WTC11 (cell line): ENCODE measurements at regions not wholly inside any gene's neighbourhood (a gene's known extent, or its start where the extent isn't known, plus 50 kb on each side); places are given as distances from the start of the nearest gene placed in this dataset.

Source experiments
- ATAC-seq: fragments of 200-7000 bp; cut with Tn5 transposase; 2 replicates; pipeline ENCODE4 v1.10.0; 2021; ENCODE audit warnings: mild to moderate bottlenecking, moderate library complexity
- CTCF ChIA-PET: fragments of 300-600 bp; sonication (Branson Sonifier 250); formaldehyde crosslinking; loops from one replicate; lab custom pipeline; 2021; ENCODE audit warnings: antibody characterized with exemption; lab: Charles Lee
- POLR2A ChIA-PET: fragments of 350-600 bp; sonication (Branson Sonifier 250); formaldehyde crosslinking; loops from one replicate; lab custom pipeline; 2021; ENCODE audit warnings: antibody characterized with exemption; lab: Charles Lee
- DNase-seq: peaks from one replicate; pipeline ENCODE4 v3.0.0; 2021; ENCODE audit warnings: low spot score
- H3K27ac Mint-ChIP-seq: 2 replicates; pipeline ENCODE4 v1.8.0; 2021; ENCODE audit warnings: mixed read lengths
- H3K27me3 Mint-ChIP-seq: 2 replicates; pipeline ENCODE4 v1.8.0; 2021; ENCODE audit warnings: low read depth, mild to moderate bottlenecking, moderate library complexity, mixed read lengths
- H3K36me3 Mint-ChIP-seq: 2 replicates; pipeline ENCODE4 v1.8.0; 2021; ENCODE audit warnings: mixed read lengths
- H3K4me1 Mint-ChIP-seq: 2 replicates; pipeline ENCODE4 v1.8.0; 2022; ENCODE audit warnings: mixed read lengths
- H3K4me3 Mint-ChIP-seq: 2 replicates; pipeline ENCODE4 v1.8.0; 2021; ENCODE audit warnings: mild to moderate bottlenecking, moderate library complexity, mixed read lengths
- H3K9me3 Mint-ChIP-seq: 2 replicates; pipeline ENCODE4 v1.8.0; 2021; ENCODE audit warnings: mixed read lengths
- ATF1 ChIP-seq: sonication (generic); formaldehyde crosslinking; IDR thresholded peaks from 2 replicates; pipeline ENCODE4 v1.8.1; 2023; ENCODE audit warnings: mild to moderate bottlenecking, moderate library complexity, missing genetic modification reagents
- ESRRA ChIP-seq: sonication (generic); formaldehyde crosslinking; IDR thresholded peaks from 2 replicates; pipeline ENCODE4 v1.8.1; 2022; ENCODE audit warnings: mild to moderate bottlenecking, missing genetic modification reagents, borderline replicate concordance
- FOXJ3 ChIP-seq: sonication (generic); formaldehyde crosslinking; IDR thresholded peaks from 2 replicates; pipeline ENCODE4 v1.9.0; 2021; ENCODE audit warnings: missing genetic modification reagents, mild to moderate bottlenecking, borderline replicate concordance
- GTF2I ChIP-seq: fragments of 250-450 bp; sonication (Bioruptor Pico); conservative IDR thresholded peaks from 2 replicates; pipeline ENCODE4 v1.4.0; 2021; ENCODE audit warnings: mild to moderate bottlenecking
- MYBL2 ChIP-seq: sonication (generic); formaldehyde crosslinking; IDR thresholded peaks from 2 replicates; pipeline ENCODE4 v1.8.1; 2023; ENCODE audit warnings: mild to moderate bottlenecking, moderate library complexity, missing genetic modification reagents
- NFYB ChIP-seq: sonication (generic); formaldehyde crosslinking; conservative IDR thresholded peaks from 2 replicates; pipeline ENCODE4 v1.8.0; 2022; ENCODE audit warnings: low read depth, missing genetic modification reagents
- PRRX2 ChIP-seq: fragments of 250-450 bp; sonication (Bioruptor Pico); IDR thresholded peaks from 2 replicates; pipeline ENCODE4 v1.8.0; 2021; ENCODE audit warnings: mild to moderate bottlenecking
- SMAD4 ChIP-seq: sonication (generic); formaldehyde crosslinking; IDR thresholded peaks from 2 replicates; pipeline ENCODE4 v1.8.0; 2022; ENCODE audit warnings: mild to moderate bottlenecking, missing genetic modification reagents
- ZNF121 ChIP-seq: sonication (generic); formaldehyde crosslinking; IDR thresholded peaks from 2 replicates; pipeline ENCODE4 v1.8.0; 2023; ENCODE audit warnings: missing genetic modification reagents
- ZNF317 ChIP-seq: sonication (generic); formaldehyde crosslinking; IDR thresholded peaks from 2 replicates; pipeline ENCODE4 v1.8.1; 2023; ENCODE audit warnings: low read depth, mild to moderate bottlenecking, moderate library complexity, missing genetic modification reagents, borderline replicate concordance
- ZNF396 ChIP-seq: fragments of 250-450 bp; sonication (Bioruptor Pico); IDR thresholded peaks from 2 replicates; pipeline ENCODE4 v1.8.0; 2021; ENCODE audit warnings: mild to moderate bottlenecking, moderate library complexity, borderline replicate concordance
- ZNF423 ChIP-seq: fragments of 250-450 bp; sonication (Bioruptor Pico); IDR thresholded peaks from 2 replicates; pipeline ENCODE4 v2.1.2; 2022; ENCODE audit warnings: mild to moderate bottlenecking, moderate library complexity
- ZNF512 ChIP-seq: sonication (generic); formaldehyde crosslinking; IDR thresholded peaks from 2 replicates; pipeline ENCODE4 v1.8.1; 2022; ENCODE audit warnings: missing genetic modification reagents, borderline replicate concordance
- TF ChIP-seq, protein P1 (sequence below): sonication (generic); formaldehyde crosslinking; conservative IDR thresholded peaks from 2 replicates; pipeline ENCODE4 v1.8.1; 2022; ENCODE audit warnings: mild to moderate bottlenecking, missing genetic modification reagents
- TF ChIP-seq, protein P2 (sequence below): sonication (generic); formaldehyde crosslinking; IDR thresholded peaks from 2 replicates; pipeline ENCODE4 v1.8.1; 2023; ENCODE audit warnings: mild to moderate bottlenecking, missing genetic modification reagents
- TF ChIP-seq, protein P3 (sequence below): fragments of 250-450 bp; sonication (Bioruptor Pico); IDR thresholded peaks from 2 replicates; pipeline ENCODE4 v1.8.0; 2021; ENCODE audit warnings: mild to moderate bottlenecking
- TF ChIP-seq, protein P4 (sequence below): sonication (generic); formaldehyde crosslinking; IDR thresholded peaks from 2 replicates; pipeline ENCODE4 v1.8.1; 2023; ENCODE audit warnings: mild to moderate bottlenecking, missing genetic modification reagents, moderate library complexity

DNA sequence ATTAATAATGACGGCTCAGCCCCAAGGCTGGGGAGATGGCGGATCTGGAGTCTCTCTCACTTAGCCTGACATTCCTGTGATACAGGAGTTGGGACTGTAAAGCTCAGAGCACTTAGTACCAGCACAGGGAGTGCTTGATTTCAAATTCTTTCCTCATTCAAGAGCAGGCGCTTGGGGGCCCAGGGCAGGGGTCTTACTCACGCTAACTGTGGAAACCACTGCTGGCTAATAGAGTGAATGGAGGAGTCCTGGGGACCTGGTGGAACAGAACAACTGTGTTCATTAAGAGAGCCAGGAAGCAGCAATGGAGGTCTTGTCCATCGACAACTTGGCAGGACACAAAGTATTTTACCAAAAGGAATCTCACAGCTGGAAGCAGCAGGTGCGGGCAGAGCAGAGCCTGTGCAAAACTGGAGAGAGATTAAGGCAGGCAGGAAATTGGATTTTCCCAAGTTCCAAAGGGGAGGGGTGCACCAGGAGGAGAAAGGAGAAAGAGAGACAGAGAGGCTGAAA lies 358.9 kb downstream of the TNS1 start:
- no peaks in the 10 kb centered on the region for H3K9me3 Mint-ChIP-seq
- DNase-seq (no peak), ATAC-seq (no peak)
- no peak overlapping the region for H3K4me3 Mint-ChIP-seq
- no peaks in the 10 kb centered on the region for H3K4me1 Mint-ChIP-seq
- no peaks in the 10 kb centered on the region for H3K36me3 Mint-ChIP-seq
- TF ChIP-seq ZNF512 (CRISPR knock-in tag) (no peak), MYBL2 (no peak)
- TF ChIP-seq, protein P1, sequence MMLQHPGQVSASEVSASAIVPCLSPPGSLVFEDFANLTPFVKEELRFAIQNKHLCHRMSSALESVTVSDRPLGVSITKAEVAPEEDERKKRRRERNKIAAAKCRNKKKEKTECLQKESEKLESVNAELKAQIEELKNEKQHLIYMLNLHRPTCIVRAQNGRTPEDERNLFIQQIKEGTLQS (CRISPR knock-in tag), result no peak
- ChIA-PET CTCF (no interaction called here), POLR2A (no interaction called here)
- H3K27me3 Mint-ChIP-seq, result no peaks in the 10 kb centered on the region; the same call in 1 of the 2 replicates
- H3K27ac Mint-ChIP-seq, result no peak overlapping the region

DNA sequence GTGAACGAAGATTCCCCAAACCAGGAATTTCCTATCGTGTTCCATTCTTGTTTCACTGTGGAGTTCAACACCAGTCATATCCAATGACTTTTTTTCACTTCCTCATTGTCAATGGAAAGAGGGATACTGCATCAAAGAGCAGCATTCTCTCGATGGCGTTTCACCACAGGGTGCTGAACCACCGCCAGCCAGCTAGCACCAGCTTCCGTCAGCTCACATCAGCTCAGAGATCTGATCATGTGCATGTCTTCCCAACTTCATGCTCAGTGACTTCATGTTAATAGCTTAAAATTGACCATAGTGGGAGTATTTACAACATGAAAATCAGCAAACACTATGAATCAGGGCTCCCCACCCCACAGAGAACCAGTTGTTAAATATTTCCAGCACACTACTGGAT lies 359.9 kb downstream of the TNS1 start:
- no peak overlapping the region for H3K4me3 Mint-ChIP-seq
- DNase-seq, result no peak
- no peaks in the 10 kb centered on the region for H3K36me3 Mint-ChIP-seq
- no peak for ATAC-seq
- CTCF ChIA-PET, result interaction anchor here (1.2 to 2.7 kb wide), 2 partner anchors 8 to 146 kb away, joined by 4 to 7 read pairs; no protein-coding TSS in a partner anchor
- H3K9me3 Mint-ChIP-seq, result no peaks in the 10 kb centered on the region
- H3K4me1 Mint-ChIP-seq, result no peaks in the 10 kb centered on the region
- H3K27ac Mint-ChIP-seq, result no peak overlapping the region
- TF ChIP-seq PRRX2 (no peak), ZNF317 (0 out of 2 replicates have a peak, but pooled peaks have one; percentile 69), ZNF423 (CRISPR knock-in tag) (no peak)
- TF ChIP-seq, all 79 proteins: peak for 1
- no peaks in the 10 kb centered on the region; the same call in 1 of the 2 replicates for H3K27me3 Mint-ChIP-seq
- POLR2A ChIA-PET, result no interaction called here

DNA sequence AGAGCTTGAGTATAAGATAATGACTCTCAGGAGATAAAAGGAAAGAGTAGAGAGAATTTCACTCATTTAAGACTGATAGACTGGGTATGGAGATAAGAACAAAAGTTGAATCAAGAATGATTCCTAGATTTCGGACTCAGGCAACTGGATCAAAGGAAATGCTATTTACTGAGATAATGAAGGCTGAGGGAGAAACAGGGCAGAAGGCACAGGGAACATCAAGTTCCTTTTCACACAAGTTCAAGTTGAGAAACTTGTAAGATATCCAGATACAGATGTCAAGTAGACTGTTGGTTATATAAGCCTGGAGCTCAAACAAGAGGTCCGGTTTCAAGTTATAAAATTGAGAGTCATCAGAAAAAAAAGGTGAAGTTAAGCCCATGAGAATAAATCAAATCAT lies 360.8 kb downstream of the TNS1 start:
- H3K27ac Mint-ChIP-seq, result no peak overlapping the region
- CTCF ChIA-PET, result interaction anchor here (2.7 kb wide), 1 partner anchor 9 kb away, joined by 7 read pairs; no protein-coding TSS in a partner anchor
- H3K4me1 Mint-ChIP-seq, result no peaks in the 10 kb centered on the region
- POLR2A ChIA-PET, result no interaction called here
- no peak for ATAC-seq
- H3K27me3 Mint-ChIP-seq, result no peaks in the 10 kb centered on the region; the same call in 1 of the 2 replicates
- no peaks in the 10 kb centered on the region for H3K36me3 Mint-ChIP-seq
- no peaks in the 10 kb centered on the region for H3K9me3 Mint-ChIP-seq
- TF ChIP-seq ZNF121 (no peak), GTF2I (no peak), ESRRA (no peak), ZNF423 (CRISPR knock-in tag) (no peak)
- TF ChIP-seq, all 79 proteins: peak for 0
- DNase-seq, result no peak
- no peak overlapping the region for H3K4me3 Mint-ChIP-seq

- ATAC-seq (no peak), DNase-seq (no peak)
- Mint-ChIP-seq H3K9me3 (no peaks in the 10 kb centered on the region), H3K4me1 (no peaks in the 10 kb centered on the region), H3K27ac (no peak overlapping the region), H3K4me3 (no peak overlapping the region), H3K27me3 (no peaks in the 10 kb centered on the region; the same call in 1 of the 2 replicates), H3K36me3 (no peaks in the 10 kb centered on the region)
- ChIA-PET CTCF (no interaction called here), POLR2A (no interaction called here)
- TF ChIP-seq SMAD4 (no peak), NFYB (CRISPR knock-in tag) (no peak), ZNF396 (CRISPR knock-in tag) (no peak), FOXJ3 (CRISPR knock-in tag) (no peak), ZNF423 (CRISPR knock-in tag) (no peak), ATF1 (no peak)
- TF ChIP-seq, protein P2, sequence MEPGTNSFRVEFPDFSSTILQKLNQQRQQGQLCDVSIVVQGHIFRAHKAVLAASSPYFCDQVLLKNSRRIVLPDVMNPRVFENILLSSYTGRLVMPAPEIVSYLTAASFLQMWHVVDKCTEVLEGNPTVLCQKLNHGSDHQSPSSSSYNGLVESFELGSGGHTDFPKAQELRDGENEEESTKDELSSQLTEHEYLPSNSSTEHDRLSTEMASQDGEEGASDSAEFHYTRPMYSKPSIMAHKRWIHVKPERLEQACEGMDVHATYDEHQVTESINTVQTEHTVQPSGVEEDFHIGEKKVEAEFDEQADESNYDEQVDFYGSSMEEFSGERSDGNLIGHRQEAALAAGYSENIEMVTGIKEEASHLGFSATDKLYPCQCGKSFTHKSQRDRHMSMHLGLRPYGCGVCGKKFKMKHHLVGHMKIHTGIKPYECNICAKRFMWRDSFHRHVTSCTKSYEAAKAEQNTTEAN, result no peak
- TF ChIP-seq, protein P3, sequence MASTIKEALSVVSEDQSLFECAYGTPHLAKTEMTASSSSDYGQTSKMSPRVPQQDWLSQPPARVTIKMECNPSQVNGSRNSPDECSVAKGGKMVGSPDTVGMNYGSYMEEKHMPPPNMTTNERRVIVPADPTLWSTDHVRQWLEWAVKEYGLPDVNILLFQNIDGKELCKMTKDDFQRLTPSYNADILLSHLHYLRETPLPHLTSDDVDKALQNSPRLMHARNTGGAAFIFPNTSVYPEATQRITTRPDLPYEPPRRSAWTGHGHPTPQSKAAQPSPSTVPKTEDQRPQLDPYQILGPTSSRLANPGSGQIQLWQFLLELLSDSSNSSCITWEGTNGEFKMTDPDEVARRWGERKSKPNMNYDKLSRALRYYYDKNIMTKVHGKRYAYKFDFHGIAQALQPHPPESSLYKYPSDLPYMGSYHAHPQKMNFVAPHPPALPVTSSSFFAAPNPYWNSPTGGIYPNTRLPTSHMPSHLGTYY, result no peak
- TF ChIP-seq, protein P4, sequence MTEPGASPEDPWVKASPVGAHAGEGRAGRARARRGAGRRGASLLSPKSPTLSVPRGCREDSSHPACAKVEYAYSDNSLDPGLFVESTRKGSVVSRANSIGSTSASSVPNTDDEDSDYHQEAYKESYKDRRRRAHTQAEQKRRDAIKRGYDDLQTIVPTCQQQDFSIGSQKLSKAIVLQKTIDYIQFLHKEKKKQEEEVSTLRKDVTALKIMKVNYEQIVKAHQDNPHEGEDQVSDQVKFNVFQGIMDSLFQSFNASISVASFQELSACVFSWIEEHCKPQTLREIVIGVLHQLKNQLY (CRISPR knock-in tag), result no peak
Measured at GRCh38 chr2:217639481-217639880, 363.3 kb downstream of the TNS1 start.
